ENCODE measurements at regions not wholly inside any gene's neighbourhood (a gene's known extent, or its start where the extent isn't known, plus 50 kb on each side); places are given as distances from the start of the nearest gene placed in this dataset.

- TF ChIP-seq POLR2AphosphoS5 (IDR thresholded peaks at IDR 0.05; ENCODE audit: low read depth, low read length) = no peak
- TF ChIP-seq CTCF (IDR thresholded peaks at IDR 0.05; ENCODE audit: control extremely low read depth in 1 of 3, insufficient read depth in 1 of 3, low read depth in 1 of 3, low read length in 3 of 3) = no peak
- TF ChIP-seq POLR2A (IDR thresholded peaks at IDR 0.05; ENCODE audit: control extremely low read depth in 1 of 2, low read depth in 2 of 2, low read length in 2 of 2) = no peak
- TF ChIP-seq RBBP5 (IDR thresholded peaks at IDR 0.05; ENCODE audit: borderline replicate concordance, low read depth, low read length) = no peak
- no peak for TF ChIP-seq GABPA (IDR thresholded peaks at IDR 0.05; ENCODE audit: borderline replicate concordance, insufficient read depth, low read length)
- no peak for TF ChIP-seq SP1 (IDR thresholded peaks at IDR 0.05; ENCODE audit: low read depth, low read length)
- TF ChIP-seq RAD21 (IDR thresholded peaks at IDR 0.05 in 1 of 2, conservative IDR thresholded peaks at IDR 0.05 in 1 of 2; ENCODE audit: low read depth in 2 of 2, low read length in 2 of 2) = no peak
- TF ChIP-seq PHF8 (conservative IDR thresholded peaks at IDR 0.05; ENCODE audit: low read depth, low read length) = no peak
- no peak for TF ChIP-seq NRF1 (IDR thresholded peaks at IDR 0.05; ENCODE audit: low read depth, low read length)
- no peak for TF ChIP-seq CHD7 (IDR thresholded peaks at IDR 0.05; ENCODE audit: insufficient replicate concordance, low read length)
- TF ChIP-seq SIN3A (conservative IDR thresholded peaks at IDR 0.05 in 1 of 2, IDR thresholded peaks at IDR 0.05 in 1 of 2; ENCODE audit: low read depth in 1 of 2, low read length in 2 of 2) = no peak
- no peak for TF ChIP-seq TAF1 (IDR thresholded peaks at IDR 0.05; ENCODE audit: low read depth, low read length)
Measured at GRCh38 chr14:59018460-59018859, 170.0 kb upstream of the DAAM1 start.
